SJCRH30 (cell line): ENCODE measurements at regions not wholly inside any gene's neighbourhood (a gene's known extent, or its start where the extent isn't known, plus 50 kb on each side); places are given as distances from the start of the nearest gene placed in this dataset.
"Not testable (repeated sequence)": the region's sequence is repeated elsewhere in the genome, so short reads cannot be mapped to it uniquely, and the experiment has no call there.

Experiments
- DNase-seq, 2 experiments: peaks; one replicate each; pipeline ENCODE4 v3.0.0-alpha.2; 2015 to 2020
- H3K27ac ChIP-seq: fragments of 250-450 bp; sonication (Bioruptor Pico); 2 replicates; pipeline ENCODE4 v1.5.1; 2020; ENCODE audit warnings: mild to moderate bottlenecking, moderate library complexity
- H3K27me3 ChIP-seq: fragments of 250-450 bp; sonication (Bioruptor Pico); 2 replicates; pipeline ENCODE4 v1.5.1; 2020; ENCODE audit warnings: mild to moderate bottlenecking, moderate library complexity
- H3K36me3 ChIP-seq: fragments of 250-450 bp; sonication (Bioruptor Pico); 2 replicates; pipeline ENCODE4 v1.5.1; 2020; ENCODE audit warnings: mild to moderate bottlenecking, moderate library complexity
- H3K4me1 ChIP-seq: fragments of 250-450 bp; sonication (Bioruptor Pico); 2 replicates; pipeline ENCODE4 v1.5.1; 2020; ENCODE audit warnings: mild to moderate bottlenecking, moderate library complexity
- H3K4me3 ChIP-seq: fragments of 250-450 bp; sonication (Bioruptor Pico); 2 replicates; pipeline ENCODE4 v1.5.1; 2020; ENCODE audit warnings: mild to moderate bottlenecking, moderate library complexity
- H3K9me3 ChIP-seq: fragments of 250-450 bp; sonication (Bioruptor Pico); replicated peaks from 2 replicates; pipeline ENCODE4 v1.5.1; 2020; ENCODE audit warnings: mild to moderate bottlenecking, moderate library complexity

DNA sequence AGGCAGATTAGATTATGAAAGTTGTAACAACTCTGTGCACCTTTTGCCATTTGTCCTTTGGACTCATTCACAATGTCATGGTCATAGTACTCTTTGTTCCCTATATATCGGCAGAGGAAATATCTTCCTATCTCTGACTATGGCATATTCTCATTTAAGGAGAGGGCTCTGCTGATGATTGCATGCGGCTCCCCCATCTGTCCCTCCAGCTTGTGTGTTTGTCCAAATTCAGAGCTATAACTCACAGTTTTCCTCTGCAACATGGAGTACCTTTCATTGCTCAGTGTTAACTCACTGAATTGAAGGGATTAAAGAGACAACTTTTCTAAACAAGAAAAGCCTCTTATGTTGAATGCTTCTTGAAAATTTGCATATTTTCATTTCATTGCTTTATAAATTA, 145.5 kb downstream of the OTUD1 start:
- Histone ChIP-seq H3K27ac (no peak overlapping the region), H3K27me3 (no peaks in the 10 kb centered on the region), H3K36me3 (no peaks in the 10 kb centered on the region), H3K9me3 (no peaks in the 10 kb centered on the region), H3K4me1 (no peaks in the 10 kb centered on the region), H3K4me3 (no peak overlapping the region)
- no peak for DNase-seq

DNA sequence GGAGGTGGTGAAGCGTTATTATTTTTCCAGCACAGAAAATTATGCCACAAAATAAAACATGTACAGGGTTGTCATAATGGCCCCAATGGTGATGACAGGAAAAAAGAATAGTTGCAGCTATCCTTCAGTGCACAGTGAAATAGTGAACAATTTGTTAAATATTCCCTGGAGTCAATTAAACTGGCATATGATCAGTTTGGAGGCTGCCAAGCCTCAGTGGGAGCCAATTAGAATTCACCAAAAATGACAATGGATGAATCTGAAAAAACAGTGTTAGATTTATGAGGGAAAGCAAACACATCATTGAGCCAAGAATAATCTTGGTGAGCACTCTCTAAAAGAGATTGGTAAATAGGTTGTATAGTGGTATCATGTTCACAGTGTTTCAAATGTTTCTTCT, 146.3 kb downstream of the OTUD1 start:
- no peak overlapping the region for H3K27ac ChIP-seq
- no peak overlapping the region for H3K4me3 ChIP-seq
- no peaks in the 10 kb centered on the region for H3K9me3 ChIP-seq
- H3K4me1 ChIP-seq = no peaks in the 10 kb centered on the region
- H3K27me3 ChIP-seq = no peaks in the 10 kb centered on the region
- H3K36me3 ChIP-seq = no peaks in the 10 kb centered on the region
- no peak for DNase-seq

DNA sequence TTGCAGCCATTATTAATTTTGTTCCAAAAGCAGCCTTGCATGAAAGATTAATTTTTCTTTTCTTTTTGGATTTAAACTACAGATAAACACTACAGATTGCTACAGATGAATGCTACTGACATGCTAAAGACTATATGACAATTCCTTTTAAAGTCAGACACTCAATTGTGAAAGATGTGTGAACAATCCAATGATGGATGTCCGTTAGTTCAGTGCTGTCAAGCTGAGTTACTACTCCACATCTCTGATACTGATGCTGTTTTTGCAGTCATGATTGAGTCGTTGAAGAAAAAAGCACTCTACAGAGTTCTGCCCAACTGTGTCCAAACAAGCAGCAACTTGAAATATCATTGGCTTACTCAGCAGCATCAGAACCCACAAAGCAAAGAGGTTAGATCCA, 146.8 kb downstream of the OTUD1 start:
- no peaks in the 10 kb centered on the region for H3K36me3 ChIP-seq

DNA sequence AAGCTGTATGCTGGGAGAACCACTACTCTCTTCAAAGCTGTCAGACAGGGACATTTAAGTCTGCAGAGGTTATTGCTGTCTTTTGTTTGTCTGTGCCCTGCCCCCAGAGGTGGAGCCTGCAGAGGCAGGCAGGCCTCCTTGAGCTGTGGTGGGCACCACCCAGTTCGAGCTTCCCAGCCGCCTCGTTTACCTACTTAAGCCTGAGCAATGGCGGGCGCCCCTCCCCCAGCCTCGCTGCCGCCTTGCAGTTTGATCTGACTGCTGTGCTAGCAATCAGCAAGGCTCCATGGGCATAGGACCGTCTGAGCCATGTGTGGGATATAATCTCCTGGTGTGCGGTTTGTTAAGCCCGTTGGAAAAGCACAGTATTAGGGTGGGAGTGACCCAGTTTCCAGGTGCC, 156.4 kb downstream of the OTUD1 start:
- not testable (repeated sequence) for H3K27ac ChIP-seq, H3K36me3 ChIP-seq, DNase-seq, H3K4me3 ChIP-seq, H3K27me3 ChIP-seq, H3K4me1 ChIP-seq, H3K9me3 ChIP-seq

More for the DNA sequence above, 146.8 kb downstream of the OTUD1 start:
- Histone ChIP-seq H3K4me1 (no peaks in the 10 kb centered on the region), H3K27ac (no peak overlapping the region), H3K27me3 (no peaks in the 10 kb centered on the region), H3K4me3 (no peak overlapping the region), H3K9me3 (no peaks in the 10 kb centered on the region)
- DNase-seq = no peak

DNA sequence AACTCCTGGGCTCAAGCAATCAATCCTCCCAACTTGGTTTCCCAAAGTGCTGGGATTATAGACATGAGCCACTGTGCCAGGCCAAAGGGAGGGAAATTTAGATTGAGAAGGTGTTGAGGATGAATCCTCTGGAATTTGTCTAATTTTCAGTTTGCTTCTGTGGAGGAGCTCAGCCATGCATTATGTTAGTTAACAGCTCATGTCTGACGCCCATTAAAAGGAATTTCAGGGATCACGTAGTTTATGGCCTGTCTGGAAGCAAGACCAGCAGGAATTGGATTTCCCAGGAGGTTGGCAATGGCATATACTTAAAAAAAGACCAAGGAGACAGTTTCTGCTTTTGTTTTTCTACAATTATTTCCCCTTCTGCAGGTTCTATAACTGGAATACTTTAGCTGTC, 165.7 kb downstream of the OTUD1 start:
- Histone ChIP-seq H3K9me3 (no peaks in the 10 kb centered on the region), H3K4me1 (no peaks in the 10 kb centered on the region), H3K36me3 (no peaks in the 10 kb centered on the region)

DNA sequence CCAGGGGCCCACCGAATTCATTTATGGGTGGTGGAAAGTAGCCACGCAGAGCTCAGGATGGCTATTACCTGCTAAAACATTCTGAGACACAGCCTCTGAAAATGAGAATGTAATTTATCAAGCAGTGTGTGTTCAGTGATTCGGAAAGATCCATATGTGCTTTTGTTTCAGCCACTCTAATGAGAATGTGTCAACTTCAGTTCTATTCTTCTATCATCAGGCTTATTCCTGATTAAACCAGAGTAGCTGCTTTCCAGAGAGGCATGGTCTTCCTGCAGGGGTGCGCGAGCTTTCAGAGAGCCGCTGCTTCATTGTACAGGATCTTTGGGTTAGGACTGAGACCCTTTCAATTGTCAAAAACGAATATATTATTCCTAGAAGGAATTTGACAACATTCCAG, 167.6 kb downstream of the OTUD1 start:
- Histone ChIP-seq H3K4me3 (no peak overlapping the region), H3K4me1 (no peaks in the 10 kb centered on the region), H3K27ac (no peak overlapping the region), H3K27me3 (no peaks in the 10 kb centered on the region), H3K36me3 (no peaks in the 10 kb centered on the region), H3K9me3 (no peaks in the 10 kb centered on the region)
- DNase-seq = no peak

More for the DNA sequence above, 165.7 kb downstream of the OTUD1 start:
- no peak for DNase-seq
- no peak overlapping the region for H3K4me3 ChIP-seq
- H3K27me3 ChIP-seq = no peaks in the 10 kb centered on the region
- no peak overlapping the region for H3K27ac ChIP-seq

DNA sequence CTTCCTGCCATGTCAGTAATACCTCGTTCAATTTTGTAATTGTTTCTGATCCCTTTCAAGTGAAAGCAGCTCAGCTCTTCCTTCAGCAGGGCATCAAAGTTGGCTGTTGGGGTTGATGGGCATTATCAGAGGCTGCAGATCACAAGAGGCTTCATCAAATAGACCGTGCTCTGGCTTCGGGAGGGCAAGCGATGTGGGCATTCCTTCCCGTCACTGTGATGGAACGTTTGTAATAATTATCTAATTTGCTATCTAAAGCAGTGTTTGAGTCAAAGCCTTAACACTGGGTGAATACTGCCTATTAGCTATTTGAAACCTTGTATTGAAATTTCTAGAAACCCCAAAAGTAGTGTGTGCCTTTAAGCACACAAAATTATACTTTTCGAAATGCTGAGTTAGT, 170.1 kb downstream of the OTUD1 start:
- Histone ChIP-seq H3K9me3 (no peaks in the 10 kb centered on the region), H3K27me3 (no peaks in the 10 kb centered on the region), H3K4me1 (no peaks in the 10 kb centered on the region), H3K4me3 (no peak overlapping the region), H3K36me3 (no peaks in the 10 kb centered on the region), H3K27ac (no peak overlapping the region)
- no peak for DNase-seq

DNA sequence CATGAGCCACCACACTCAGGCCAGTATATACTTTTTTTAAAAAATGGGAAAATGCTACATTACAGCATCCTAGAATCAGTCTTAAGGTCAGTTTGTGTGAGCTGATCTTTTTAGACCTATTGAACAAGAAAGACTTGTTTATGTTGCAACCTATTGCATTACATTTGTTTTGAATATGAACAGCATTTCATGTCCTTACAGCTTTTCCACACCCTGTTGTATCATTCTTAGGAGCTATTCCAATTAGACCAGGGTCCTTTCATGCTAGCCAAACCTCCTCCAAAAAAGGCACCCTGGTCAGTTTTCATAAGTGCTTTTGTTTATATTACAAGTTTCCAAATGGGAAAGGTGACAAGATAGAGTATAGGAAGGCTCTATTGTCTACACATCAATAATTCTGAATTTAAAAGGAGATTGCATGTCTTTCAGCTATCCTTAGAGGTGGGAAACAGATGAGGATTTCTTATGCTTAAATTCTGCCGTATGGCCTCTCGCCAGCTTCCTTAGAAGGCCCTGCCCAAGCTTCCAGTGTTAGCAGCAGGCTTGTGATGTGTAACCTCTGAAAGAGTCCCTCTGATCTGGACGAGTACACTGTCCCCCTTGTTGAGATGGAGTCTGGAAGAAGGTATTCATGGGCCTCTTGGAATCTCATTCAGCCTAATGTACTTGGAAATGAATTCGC, 171.9 kb downstream of the OTUD1 start:
- Histone ChIP-seq H3K4me3 (no peak overlapping the region), H3K9me3 (no peaks in the 10 kb centered on the region; the same call in 1 of the 2 replicates), H3K27ac (no peak overlapping the region), H3K4me1 (no peaks in the 10 kb centered on the region), H3K36me3 (no peaks in the 10 kb centered on the region), H3K27me3 (no peaks in the 10 kb centered on the region)
- DNase-seq = no peak

DNA sequence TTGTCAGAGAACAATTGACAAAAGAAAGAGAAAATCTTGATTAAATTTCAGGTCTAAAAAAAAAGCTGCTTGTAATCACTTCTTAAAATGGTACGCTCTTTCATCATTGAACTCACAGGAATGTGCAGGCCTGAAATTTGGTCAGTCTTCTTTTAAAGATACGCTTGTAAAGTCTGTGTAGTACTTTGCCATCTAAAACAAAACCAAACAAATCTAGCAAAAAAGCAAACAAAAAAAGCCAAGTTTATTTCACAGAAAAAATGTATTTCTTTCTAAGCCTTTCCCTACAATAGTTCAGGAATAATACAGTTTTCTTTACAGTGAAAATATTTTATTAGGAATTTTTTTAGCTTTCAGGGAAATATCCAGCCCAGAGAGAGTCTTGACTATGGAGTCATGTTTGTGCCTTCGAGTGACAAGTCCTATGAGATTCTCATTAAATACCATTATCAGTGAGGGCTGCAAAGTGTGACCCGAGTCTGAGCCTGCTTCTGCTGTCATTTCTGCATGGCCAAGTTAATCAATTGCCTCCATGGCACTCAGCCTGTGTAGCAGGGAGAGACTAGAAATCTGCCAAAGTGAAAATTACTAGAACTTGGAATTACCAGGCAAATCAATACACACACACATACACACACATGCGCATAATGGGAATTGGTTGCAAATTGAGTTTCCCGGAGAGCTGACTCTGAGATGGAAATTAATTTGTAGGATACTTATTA, 172.6 kb downstream of the OTUD1 start:
- no peak for DNase-seq
- Histone ChIP-seq H3K27ac (no peak overlapping the region), H3K27me3 (no peaks in the 10 kb centered on the region), H3K4me3 (no peak overlapping the region), H3K9me3 (no peaks in the 10 kb centered on the region; the same call in 1 of the 2 replicates), H3K36me3 (no peaks in the 10 kb centered on the region), H3K4me1 (no peaks in the 10 kb centered on the region)

DNA sequence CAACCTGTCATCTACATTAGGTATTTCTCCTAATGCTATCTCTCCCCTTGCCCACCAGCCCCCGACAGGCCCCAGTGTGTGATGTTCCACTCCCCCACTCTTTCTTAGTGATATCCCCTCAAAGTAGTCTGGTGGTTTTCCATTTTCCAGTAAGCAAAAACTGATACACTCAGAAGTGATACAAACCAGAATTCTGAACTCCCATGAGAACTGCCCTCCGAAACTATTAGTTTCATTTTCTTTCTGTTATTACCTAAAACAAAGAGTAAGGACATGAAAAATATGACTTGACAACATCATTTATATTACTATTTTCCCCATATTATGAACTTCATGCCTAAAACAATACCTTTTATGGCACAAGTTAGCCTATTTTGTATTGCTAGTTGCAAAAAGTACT, 175.0 kb downstream of the OTUD1 start:
- Histone ChIP-seq H3K27me3 (no peaks in the 10 kb centered on the region), H3K4me1 (no peaks in the 10 kb centered on the region), H3K9me3 (no peaks in the 10 kb centered on the region; the same call in 1 of the 2 replicates), H3K4me3 (no peak overlapping the region), H3K27ac (no peak overlapping the region), H3K36me3 (no peaks in the 10 kb centered on the region)
- DNase-seq = no peak

DNA sequence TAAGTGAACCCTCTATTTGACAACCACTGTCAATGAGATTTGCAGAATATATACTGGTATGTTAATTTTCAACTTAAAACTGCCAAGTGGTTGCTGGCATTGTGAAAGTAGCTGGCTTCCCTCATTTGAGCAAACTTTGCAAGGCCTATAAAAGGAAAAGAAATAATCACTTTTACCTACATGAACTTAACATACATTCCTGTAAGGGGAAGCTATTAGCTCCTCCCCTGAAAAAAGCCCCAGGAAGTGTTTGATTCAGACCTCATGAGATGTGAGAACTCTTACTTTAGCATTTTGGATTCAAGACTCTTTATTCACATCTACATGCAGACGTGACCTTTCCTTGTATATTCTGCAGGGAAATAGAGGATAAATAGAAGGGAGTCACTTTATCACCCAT, 175.6 kb downstream of the OTUD1 start:
- H3K9me3 ChIP-seq = no peaks in the 10 kb centered on the region; the same call in 1 of the 2 replicates
- H3K27ac ChIP-seq = no peak overlapping the region
- no peaks in the 10 kb centered on the region for H3K36me3 ChIP-seq
- H3K4me3 ChIP-seq = no peak overlapping the region
- H3K4me1 ChIP-seq = no peaks in the 10 kb centered on the region
- DNase-seq = no peak
- no peaks in the 10 kb centered on the region for H3K27me3 ChIP-seq

DNA sequence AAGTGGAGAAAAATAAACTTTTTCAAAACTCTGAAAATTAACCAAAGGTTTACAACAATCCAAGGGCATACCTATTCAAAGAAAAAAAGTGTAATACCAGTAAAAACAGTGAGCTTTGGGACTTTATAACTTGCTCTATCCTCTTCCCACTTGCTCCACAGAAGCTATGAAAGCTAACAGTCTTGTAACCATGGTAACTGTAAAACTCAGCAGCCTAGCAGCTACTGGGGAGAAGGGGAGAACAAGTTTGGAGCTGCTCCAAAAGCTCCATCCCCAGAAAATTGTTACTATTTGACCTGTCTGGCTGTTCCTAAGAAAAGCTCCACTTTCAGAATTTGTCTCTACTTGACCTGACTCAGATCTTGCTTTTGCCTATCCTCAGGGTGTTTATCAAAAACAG, 191.5 kb downstream of the OTUD1 start:
- H3K36me3 ChIP-seq = no peaks in the 10 kb centered on the region
- no peaks in the 10 kb centered on the region for H3K9me3 ChIP-seq
- H3K27ac ChIP-seq = no peak overlapping the region
- H3K27me3 ChIP-seq = no peaks in the 10 kb centered on the region
- no peaks in the 10 kb centered on the region for H3K4me1 ChIP-seq
- DNase-seq = no peak
- H3K4me3 ChIP-seq = no peak overlapping the region

DNA sequence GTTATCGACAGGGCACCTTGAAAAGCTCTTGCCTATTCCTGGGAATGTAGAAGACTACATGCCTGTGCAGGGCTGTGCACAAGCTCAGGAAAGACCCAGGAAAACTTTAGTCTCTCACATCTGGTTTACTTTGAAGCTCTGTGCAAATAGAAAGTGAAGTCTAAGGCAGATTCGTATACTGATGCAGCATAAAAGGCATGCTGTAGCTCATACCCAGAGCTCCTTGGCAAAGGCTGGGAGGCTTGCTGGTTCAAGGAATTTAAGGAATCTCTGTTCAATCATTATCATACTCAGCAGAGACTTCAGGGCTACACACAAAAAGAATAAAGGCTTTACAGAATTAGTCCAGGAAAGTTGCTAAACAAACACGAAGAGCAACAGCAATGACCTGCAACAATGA, 192.0 kb downstream of the OTUD1 start:
- no peak for DNase-seq
- Histone ChIP-seq H3K4me3 (no peak overlapping the region), H3K36me3 (no peaks in the 10 kb centered on the region), H3K27ac (no peak overlapping the region), H3K9me3 (no peaks in the 10 kb centered on the region), H3K4me1 (no peaks in the 10 kb centered on the region), H3K27me3 (no peaks in the 10 kb centered on the region)

DNA sequence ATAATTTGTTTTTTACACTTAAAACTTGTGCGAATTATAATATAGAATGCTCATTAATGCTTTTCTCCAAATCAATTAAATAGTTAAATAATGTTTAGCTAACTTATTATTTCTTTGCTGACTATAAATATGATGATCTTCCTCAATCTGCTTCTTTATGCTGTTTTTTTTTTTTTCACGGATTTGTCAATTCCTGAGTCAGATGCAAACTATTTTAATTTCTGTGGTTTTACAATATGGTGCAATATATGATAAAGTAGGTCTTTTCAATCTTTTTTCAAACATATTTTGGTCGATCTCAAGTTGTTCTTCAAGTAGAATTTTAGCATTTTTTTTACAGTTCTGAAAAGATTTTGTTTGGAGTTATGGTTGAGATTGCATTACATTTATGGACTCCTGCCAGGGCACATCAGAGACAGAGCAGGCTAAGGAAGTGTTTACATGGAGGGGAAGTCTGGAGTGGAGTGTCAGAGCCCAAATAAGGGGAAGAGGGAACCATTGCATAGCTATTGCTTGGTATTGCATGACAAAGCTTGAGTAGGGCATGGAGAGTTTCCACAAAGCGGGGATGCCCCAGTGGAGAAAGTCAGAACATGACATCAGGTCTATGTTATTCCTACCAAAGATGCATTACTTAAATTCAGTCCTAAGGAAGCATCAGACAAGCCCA, 204.4 kb downstream of the OTUD1 start:
- H3K9me3 ChIP-seq = no peaks in the 10 kb centered on the region
- no peaks in the 10 kb centered on the region for H3K4me1 ChIP-seq
- no peaks in the 10 kb centered on the region for H3K27me3 ChIP-seq
- H3K36me3 ChIP-seq = no peaks in the 10 kb centered on the region
- no peak overlapping the region for H3K4me3 ChIP-seq
- no peak overlapping the region for H3K27ac ChIP-seq
- peak; percentile 9 to 39 for DNase-seq

DNA sequence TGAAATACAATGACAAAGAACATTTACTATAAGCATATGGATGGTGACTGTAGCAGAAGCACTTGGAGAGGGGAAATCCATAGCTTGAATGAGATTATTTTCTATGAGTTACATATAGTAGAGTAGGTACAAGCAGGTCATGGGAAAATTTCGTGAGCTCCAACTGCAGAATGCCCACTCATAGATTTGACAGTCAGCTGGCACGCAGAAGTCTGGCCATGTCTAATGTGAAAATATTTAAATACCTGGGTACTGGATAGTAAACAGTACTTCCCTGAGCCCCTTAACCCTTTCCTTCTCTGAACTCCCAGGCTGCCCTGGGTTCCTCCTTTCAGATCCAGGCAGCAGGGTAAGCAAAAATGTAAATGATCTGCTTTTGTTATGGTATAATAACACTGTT, 209.7 kb downstream of the OTUD1 start:
- Histone ChIP-seq H3K27ac (no peak overlapping the region), H3K27me3 (no peaks in the 10 kb centered on the region), H3K36me3 (no peaks in the 10 kb centered on the region), H3K9me3 (no peaks in the 10 kb centered on the region), H3K4me3 (no peak overlapping the region), H3K4me1 (no peaks in the 10 kb centered on the region)
- DNase-seq = no peak
